NCI-H1092 treated with DMSO at 0.1 percent for 48 hours (cell line): ENCODE measurements at regions not wholly inside any gene's neighbourhood (a gene's known extent, or its start where the extent isn't known, plus 50 kb on each side); places are given as distances from the start of the nearest gene placed in this dataset.

Experiments used
- DNase-seq: peaks from one replicate; lab custom pipeline; 2025; lab: John Stamatoyannopoulos, UW

GRCh38 chr5:74258314-74258665 lies 382.2 kb downstream of the ENC1 start:
- no peak for DNase-seq

GRCh38 chr5:74257645-74258313 lies 382.7 kb downstream of the ENC1 start:
- no peak for DNase-seq

GRCh38 chr5:74257060-74257527 lies 383.4 kb downstream of the ENC1 start:
- no peak for DNase-seq

GRCh38 chr5:74255692-74256392 lies 384.7 kb downstream of the ENC1 start:
- DNase-seq: no peak

GRCh38 chr5:74254257-74254656 lies 386.3 kb downstream of the ENC1 start:
- no peak for DNase-seq

- no peak for DNase-seq
These were observed 388.5 kb downstream of the ENC1 start for GRCh38 chr5:74252044-74252443.

GRCh38 chr5:74251141-74252035 lies 389.1 kb downstream of the ENC1 start:
- no peak for DNase-seq

GRCh38 chr5:74250304-74251102 lies 390.0 kb downstream of the ENC1 start:
- DNase-seq: no peak

GRCh38 chr5:74248576-74248975 lies 392.0 kb downstream of the ENC1 start:
- DNase-seq: no peak

- no peak for DNase-seq
These were observed 396.1 kb downstream of the ENC1 start for GRCh38 chr5:74244406-74244805.

GRCh38 chr5:74243634-74244033 lies 396.9 kb downstream of the ENC1 start:
- DNase-seq: no peak

- DNase-seq: no peak
These were observed 398.0 kb downstream of the ENC1 start for GRCh38 chr5:74242516-74242915.

- DNase-seq: no peak
These were observed 398.8 kb downstream of the ENC1 start for GRCh38 chr5:74241751-74242140.

GRCh38 chr5:74240783-74241750 lies 399.5 kb downstream of the ENC1 start:
- DNase-seq: no peak

GRCh38 chr5:74239261-74239660 lies 401.3 kb downstream of the ENC1 start:
- no peak for DNase-seq

- no peak for DNase-seq
These were observed 402.9 kb downstream of the ENC1 start for GRCh38 chr5:74237571-74238145.

GRCh38 chr5:74235552-74235951 lies 405.0 kb downstream of the ENC1 start:
- DNase-seq: no peak

- DNase-seq: no peak
These were observed 407.0 kb downstream of the ENC1 start for GRCh38 chr5:74233571-74233970.

GRCh38 chr5:74233091-74233490 lies 407.4 kb downstream of the ENC1 start:
- no peak for DNase-seq

GRCh38 chr5:74232276-74232675 lies 408.3 kb downstream of the ENC1 start:
- DNase-seq: no peak
